Epithelial cell of esophagus (primary cell): ENCODE measurements at regions not wholly inside any gene's neighbourhood (a gene's known extent, or its start where the extent isn't known, plus 50 kb on each side); places are given as distances from the start of the nearest gene placed in this dataset.
A peak's percentile ranks its signal among the peaks of the same experiment; 100 is the strongest.
"Not testable (repeated sequence)": the region's sequence is repeated elsewhere in the genome, so short reads cannot be mapped to it uniquely, and the experiment has no call there.

Experiments
- DNase-seq: peaks from one replicate; pipeline ENCODE4 v3.0.0; 2010; ENCODE audit warnings: low read depth
- H3K4me3 ChIP-seq: 2 replicates; pipeline ENCODE4 v1.5.1; 2011; ENCODE audit warnings: mild to moderate bottlenecking, low read length, control low read depth
- CTCF ChIP-seq: IDR thresholded peaks from 2 replicates; pipeline ENCODE4 v1.5.1; 2011; ENCODE audit warnings: low read depth, mild to moderate bottlenecking, low read length, control low read depth, inconsistent platforms; ENCODE audit not compliant: insufficient read depth; ENCODE audit errors: missing control alignments

GRCh38 chr5:68849103-68849502 lies 244.7 kb upstream of the SLC30A5 start:
- no peak for DNase-seq
- TF ChIP-seq CTCF, result no peak
- H3K4me3 ChIP-seq, result no peak overlapping the region

GRCh38 chr5:68849906-68850305 lies 243.9 kb upstream of the SLC30A5 start:
- no peak overlapping the region for H3K4me3 ChIP-seq
- no peak for TF ChIP-seq CTCF
- no peak for DNase-seq

- no peak for DNase-seq
- no peak overlapping the region for H3K4me3 ChIP-seq
- no peak for TF ChIP-seq CTCF
Observed at GRCh38 chr5:68861099-68861498, 232.7 kb upstream of the SLC30A5 start.

GRCh38 chr5:68862560-68862959 lies 231.3 kb upstream of the SLC30A5 start:
- TF ChIP-seq CTCF, result no peak
- no peak overlapping the region for H3K4me3 ChIP-seq
- no peak for DNase-seq

GRCh38 chr5:68865192-68865591 lies 228.6 kb upstream of the SLC30A5 start:
- DNase-seq, H3K4me3 ChIP-seq: not testable (repeated sequence)

- DNase-seq, result peak; percentile 15
- no peak for TF ChIP-seq CTCF
- H3K4me3 ChIP-seq, result no peak overlapping the region
Observed at GRCh38 chr5:68872088-68872839, 221.6 kb upstream of the SLC30A5 start.

GRCh38 chr5:68873198-68873597 lies 220.6 kb upstream of the SLC30A5 start:
- TF ChIP-seq CTCF, result no peak
- no peak overlapping the region for H3K4me3 ChIP-seq
- no peak for DNase-seq
